ENCODE measurements at regions not wholly inside any gene's neighbourhood (a gene's known extent, or its start where the extent isn't known, plus 50 kb on each side); places are given as distances from the start of the nearest gene placed in this dataset.

DNA sequence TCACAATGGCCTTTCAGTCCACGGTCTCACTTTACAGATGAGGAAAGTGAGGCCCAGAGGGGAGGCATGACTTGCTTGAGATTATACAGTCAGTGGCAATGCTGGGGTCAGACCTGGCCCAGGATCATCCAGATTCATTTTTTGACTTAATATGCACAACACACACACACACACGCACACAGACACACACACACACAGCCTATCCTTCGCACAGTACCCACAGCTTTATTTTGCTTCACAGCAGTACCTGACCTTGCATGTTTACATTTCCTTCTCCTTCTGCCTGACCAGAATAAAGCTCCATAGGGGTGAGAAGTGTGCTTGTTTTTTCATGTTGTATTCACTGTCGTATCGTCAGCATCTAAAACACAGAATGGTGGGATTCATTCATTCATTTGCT lies 79.8 kb downstream of the VEGFA start:
- no peak for DNase-seq (ENCODE audit: low read depth)

DNA sequence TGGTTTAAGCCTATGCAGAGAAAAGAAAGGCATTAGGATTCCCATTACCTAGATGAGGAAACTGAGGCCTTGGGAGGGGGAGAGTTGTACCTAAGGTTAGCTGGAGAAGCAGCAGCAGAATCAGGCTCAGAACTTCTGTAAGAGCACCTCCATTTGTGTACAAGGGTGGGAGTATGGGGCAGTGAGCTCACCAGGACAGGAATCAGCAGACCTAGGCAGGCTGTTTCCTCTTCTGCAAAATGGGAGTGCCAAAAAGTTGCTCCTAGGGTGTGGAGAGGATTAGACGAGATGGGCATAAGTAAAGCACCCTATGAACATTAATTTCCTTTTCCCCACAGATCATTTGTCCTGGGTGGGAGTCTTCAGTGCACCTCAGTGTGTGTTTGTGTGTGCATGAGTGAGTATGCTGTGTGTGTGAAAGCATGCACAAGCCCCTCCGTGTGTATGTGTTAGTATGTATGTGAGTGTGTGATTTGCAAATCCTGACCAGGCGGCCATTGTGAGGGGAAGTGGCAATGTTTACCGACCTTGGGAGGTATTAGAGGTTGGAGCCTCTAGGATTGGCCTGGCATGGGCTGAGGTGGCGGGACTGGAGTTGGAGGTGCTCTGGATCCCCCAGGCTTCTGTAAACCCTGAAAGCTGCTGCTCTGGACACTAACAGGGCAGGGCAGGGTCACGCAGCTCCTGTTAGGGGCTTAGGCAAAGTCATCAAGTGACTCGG lies 78.8 kb downstream of the VEGFA start:
- DNase-seq (ENCODE audit: low read depth), result no peak

DNA sequence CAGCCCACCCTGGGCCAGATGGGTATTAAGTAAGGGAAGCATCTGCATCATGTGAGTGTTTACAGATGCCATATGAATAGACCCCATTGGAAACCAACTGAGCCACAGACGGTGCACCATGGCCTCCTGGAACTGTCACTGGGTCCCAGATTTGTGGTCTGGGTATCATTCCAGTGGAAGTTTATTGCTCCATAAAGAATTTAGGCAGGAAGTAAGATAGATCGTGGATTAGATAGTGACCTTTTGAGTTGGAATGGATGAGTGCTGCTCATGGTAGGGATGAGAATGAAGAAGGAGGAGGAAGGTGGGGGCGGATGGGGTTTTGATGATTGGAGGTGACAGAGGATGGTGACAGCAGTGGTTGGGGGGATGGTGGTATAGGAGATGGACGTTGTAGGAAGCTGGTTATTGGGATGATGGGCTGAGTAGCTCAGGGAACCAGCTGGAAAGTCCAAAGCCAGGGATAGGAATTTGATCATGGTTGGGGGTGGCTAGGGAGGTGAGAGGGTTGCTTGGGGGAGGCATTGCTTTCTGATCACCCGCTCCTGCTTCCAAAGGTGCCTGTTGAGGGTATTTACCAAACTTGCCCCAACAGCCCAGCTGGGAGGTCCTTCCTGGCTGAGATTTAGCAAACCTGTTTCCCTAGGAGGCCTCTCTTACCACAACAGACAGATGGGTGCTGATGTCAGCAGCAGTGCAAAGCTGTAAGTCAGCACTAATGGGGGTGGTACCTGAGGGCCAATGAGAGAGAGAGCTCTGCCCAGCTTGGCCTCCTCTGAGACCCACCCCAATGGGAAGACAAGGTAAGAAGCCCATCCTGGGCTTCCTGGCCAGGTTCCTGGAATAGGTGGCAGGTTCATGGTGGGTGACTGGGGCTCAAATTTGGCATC lies 78.0 kb downstream of the VEGFA start:
- no peak for DNase-seq (ENCODE audit: low read depth)

DNA sequence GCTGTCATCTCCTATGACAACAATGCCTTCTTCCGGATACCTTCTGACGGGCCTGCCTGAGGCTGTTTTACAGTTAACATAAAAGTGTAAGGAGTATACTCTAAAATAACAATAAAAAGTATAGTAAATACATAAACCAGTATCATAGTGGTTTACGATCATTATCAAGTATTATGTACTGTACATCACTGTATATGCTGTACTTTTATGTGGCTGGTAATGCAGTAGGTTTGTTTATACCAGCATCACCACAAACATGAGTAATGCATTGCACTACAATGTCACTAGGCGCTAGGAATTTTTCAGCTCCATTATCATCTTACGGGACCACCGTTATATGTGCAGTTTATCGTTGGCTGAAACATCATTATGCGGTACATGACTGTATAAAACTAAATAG lies 76.5 kb downstream of the VEGFA start:
- DNase-seq (ENCODE audit: low read depth), result no peak

DNA sequence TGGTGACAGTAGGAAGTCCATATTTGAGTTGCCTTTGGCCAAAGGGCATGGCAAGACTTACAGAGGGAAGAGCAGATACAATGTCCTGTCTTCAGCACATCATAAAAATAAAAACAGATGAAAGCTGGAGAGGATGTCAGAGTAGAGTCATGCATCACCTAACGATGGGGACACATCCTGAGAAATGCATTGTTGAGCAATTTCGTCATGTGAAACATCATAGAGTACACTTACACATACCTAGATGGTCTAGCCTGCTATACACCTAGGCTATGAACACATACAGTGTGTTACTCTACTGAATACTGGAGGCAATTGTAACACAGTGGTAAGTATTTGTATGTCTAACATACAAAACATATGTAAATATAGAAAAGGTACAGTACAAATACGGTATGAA lies 75.6 kb downstream of the VEGFA start:
- DNase-seq (ENCODE audit: low read depth), result no peak

DNA sequence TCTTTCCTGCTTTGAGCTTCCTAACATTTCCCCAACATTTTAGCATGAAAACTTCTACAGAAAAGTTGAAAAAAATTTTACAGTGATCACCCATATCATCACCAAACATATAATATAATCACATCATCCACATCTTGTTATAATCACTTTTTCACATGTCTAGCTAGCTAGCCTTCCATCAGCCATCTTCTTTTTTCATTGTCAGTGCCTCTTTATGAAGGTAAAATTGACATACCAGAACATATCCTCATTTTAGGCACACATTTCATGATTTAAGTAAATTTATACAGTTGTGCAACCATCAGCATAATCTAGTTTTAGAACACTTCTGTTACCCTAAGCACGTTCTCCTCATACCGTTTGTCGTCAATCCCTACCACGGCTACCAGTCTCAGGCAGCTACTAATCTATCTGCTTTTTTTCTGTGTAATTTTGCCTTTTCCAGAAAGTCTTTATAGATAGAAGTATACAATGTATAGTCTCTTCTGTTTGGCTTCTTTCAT lies 73.7 kb downstream of the VEGFA start:
- DNase-seq (ENCODE audit: low read depth), result no peak

DNA sequence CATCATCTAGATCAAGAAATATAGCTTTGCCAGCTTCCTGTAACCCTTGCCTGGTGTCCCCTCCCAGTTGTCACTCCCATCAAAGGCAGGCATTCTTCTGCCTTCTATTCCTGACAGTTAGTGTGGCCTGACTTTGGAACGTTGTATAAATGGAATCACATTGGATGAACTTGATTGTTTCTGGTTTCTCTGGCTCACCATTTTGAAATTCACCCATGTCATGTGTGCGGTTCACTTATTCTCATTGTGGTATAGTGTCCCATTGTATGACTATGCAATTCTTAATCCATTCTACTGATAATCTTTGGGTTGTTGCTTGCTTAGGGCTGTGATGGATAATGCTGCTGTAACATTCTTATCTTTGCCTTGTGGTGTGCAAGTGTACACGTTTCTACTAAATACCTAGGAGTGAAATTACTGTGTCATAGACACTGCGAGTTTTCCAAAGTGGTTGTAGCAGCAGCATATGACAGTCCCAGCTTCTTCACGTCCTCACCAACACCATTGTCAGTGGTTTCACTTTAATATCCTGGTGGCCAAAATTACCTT lies 73.2 kb downstream of the VEGFA start:
- no peak for DNase-seq (ENCODE audit: low read depth)

DNA sequence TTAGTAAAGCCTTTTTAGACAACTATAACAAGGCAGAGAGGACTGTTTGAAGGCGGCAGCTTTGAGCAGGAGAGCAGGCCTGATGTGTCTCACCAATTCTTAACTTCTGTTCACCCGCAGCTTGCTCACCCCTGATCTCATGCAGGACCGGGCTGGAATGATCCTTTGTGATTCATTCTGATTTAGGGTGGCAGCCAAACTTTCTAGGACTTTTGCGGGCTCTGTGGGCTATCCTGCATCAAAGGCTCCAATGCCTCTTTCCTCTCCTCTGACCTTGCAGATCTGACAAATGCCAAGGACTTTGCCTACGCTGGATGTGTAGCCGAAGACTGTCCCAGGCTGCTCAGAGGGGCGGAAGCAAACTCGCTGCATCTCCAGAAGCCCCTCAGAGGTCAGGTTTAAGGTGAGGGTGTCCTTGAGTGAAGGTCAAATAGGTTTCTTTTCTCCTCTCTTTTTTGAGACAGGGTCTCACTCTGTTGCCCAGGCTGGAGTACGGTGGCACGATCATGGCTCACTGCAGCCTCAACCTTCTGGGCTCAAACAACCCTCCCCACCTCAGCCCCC lies 72.3 kb downstream of the VEGFA start:
- no peak for DNase-seq (ENCODE audit: low read depth)

DNA sequence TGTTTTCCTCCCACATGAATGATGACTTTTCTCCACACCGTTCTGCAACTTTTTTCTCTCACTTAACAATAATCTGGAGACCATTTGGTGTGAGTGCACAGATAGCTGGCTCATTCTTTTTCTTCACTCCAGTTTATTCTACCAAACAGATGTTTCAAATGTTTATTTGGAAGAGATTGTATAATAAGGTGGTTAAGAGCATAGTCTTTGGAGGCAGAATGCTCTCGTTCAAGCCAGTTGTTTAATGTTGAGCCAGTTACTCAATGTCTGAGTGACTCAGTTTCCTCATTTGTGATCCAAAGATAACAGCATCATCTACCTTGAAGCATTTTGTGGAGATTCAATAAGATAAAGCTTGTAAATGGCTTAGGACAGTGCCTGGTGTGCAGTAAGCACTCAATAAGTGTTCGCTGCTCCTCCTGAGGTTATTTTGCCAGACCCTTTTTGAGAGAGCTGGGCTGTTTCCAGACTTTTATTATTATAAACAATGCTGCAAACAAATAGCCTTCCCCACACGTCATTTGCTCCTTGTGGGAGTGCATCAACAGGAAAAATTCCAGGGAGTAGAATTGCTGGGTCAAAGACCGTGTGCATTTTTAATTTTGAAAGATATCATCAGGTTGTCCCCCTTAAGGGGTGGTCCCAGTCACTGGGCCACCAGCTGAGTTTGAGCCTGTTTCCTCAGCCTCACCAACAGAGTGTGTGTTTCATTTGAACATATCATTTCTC lies 70.6 kb downstream of the VEGFA start:
- no peak for DNase-seq (ENCODE audit: low read depth)

DNA sequence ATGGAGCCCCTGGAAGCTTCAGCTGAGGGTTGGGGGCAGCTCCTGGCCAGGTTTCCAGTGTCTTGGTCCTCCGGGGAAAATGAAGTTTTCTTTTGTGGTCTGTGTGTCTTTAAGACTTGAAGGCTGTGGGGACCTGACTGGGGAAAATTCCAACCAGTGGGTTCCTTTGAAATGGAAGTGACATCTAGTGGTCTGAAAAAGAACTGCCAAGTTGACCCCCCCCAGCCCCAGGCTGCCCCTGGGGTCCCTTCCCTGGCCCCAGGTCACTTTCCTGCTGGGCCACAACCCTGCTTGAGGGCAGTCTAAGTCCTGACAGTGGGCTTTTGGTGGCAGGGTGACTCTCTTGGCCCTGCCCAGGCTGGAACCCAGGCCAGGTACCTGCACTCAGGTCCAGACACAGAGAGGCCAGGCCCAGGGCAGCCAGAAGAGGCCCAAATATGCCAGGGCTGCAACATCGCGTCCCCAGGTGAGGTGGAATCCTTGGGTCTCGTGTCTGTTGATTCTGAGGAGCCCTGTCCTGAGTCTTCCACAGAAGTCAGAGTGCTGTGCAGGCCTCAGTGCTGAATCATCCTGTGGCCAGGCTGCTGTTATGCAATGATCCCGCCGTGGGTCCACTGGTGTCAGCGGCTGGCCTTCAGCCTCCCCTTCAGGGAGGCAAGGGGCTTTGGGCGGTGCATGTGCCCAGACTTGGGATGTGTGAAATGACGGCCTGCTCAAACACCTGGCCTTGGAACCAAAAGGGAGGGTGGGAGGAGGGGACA lies 68.4 kb downstream of the VEGFA start:
- peak; percentile 81 for DNase-seq (ENCODE audit: low read depth)

DNA sequence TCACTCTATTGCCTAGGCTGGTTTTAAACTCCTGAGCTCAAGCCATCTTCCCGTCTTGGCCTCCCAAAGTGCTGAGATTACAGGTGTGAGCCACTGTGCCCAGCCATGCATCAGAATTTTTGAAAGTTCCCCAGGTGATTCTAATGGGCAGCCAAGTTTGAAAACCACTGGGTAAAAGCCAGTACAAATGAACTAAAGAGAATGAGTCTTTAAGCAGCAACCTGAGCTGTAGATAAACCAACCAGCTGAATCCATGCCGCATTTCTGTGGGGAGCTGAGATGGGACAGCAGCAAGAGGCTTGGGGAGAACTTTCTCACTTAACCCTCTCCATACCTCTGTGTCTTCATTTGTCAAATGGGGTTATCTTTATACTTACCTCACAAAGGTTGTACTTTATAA lies 67.5 kb downstream of the VEGFA start:
- no peak for DNase-seq (ENCODE audit: low read depth)

DNA sequence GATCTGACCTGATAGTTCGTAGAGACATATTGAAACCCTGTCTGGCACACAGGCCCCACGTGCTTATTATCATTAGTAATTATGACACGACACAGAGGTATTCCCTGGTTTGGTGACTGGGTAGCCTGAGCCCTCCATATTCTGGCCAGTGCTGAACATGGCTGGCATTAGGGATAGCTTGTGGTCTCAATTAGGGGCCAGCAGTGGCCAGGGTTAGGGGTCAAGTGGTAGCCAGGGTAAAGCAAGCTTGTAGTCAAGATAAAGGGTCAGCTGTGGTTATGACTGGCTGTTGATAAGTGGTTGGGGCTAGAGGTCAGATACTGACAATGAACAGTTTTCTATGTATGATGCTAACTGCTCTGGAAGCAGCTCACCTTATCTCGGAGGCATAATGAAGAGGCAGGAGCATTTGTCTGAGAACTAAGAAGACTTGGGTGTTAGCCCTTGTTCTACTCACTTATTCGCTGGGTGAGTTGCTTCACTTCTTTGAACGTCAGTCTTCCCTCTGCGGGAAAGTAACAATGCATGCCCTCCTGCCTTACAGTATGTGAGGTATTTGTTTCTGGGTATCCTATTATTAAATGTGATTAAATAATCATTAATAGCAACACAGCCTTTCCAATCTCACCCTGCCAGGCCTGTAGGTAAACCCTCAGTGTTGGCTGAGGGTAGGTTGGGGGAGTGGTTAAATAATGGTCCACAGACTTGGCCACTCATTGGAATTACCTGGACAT lies 66.7 kb downstream of the VEGFA start:
- peak; percentile 81 for DNase-seq (ENCODE audit: low read depth)
